ENCODE measurements at regions not wholly inside any gene's neighbourhood (a gene's known extent, or its start where the extent isn't known, plus 50 kb on each side); places are given as distances from the start of the nearest gene placed in this dataset.

DNA sequence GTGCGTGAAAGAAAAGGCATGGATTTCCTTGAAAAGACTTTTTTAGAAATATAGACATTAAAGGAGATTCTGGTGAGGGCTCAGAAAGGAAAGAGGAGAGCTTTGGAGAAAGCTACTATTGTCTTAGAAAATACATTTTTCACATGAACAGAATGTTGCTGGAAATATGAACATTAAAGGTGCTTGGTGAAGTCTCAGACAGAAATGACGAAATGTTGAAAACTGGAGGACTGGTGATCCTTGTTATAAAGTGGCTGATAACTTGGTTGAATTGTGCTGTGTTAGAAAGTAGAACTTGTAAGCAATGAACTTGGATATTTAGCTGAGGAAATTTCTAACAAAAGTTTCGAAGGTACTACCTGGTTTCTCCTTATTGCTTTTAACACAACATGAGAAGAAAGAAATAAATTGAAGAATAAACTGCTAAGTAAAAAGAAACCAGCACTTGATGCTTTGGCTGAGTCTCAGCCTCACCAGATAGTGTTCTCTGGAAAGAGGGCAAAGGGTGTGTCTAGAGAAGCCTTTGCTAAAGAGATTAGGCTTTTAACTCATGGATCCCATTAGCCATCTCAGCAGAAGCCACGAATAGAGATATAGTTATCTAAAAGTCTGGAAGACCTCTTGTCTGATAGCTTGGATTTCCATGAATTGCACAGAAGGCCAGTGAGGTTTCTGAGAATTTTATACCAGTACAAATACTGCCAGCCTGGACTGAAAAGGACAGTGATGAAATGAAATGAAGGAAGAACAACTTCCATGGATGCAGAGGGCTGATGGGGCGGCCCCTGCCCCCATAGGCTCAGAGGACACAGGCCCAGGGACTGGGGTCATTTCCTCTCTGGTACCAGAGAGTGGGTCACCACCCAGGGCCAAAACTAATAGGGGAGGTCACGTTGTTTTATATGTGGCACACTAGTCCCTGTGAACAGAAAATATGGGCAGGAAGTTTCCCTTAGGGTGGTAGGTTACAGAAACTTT, 91.5 kb downstream of the RPL22L1 start:
- TF ChIP-seq, protein P1, sequence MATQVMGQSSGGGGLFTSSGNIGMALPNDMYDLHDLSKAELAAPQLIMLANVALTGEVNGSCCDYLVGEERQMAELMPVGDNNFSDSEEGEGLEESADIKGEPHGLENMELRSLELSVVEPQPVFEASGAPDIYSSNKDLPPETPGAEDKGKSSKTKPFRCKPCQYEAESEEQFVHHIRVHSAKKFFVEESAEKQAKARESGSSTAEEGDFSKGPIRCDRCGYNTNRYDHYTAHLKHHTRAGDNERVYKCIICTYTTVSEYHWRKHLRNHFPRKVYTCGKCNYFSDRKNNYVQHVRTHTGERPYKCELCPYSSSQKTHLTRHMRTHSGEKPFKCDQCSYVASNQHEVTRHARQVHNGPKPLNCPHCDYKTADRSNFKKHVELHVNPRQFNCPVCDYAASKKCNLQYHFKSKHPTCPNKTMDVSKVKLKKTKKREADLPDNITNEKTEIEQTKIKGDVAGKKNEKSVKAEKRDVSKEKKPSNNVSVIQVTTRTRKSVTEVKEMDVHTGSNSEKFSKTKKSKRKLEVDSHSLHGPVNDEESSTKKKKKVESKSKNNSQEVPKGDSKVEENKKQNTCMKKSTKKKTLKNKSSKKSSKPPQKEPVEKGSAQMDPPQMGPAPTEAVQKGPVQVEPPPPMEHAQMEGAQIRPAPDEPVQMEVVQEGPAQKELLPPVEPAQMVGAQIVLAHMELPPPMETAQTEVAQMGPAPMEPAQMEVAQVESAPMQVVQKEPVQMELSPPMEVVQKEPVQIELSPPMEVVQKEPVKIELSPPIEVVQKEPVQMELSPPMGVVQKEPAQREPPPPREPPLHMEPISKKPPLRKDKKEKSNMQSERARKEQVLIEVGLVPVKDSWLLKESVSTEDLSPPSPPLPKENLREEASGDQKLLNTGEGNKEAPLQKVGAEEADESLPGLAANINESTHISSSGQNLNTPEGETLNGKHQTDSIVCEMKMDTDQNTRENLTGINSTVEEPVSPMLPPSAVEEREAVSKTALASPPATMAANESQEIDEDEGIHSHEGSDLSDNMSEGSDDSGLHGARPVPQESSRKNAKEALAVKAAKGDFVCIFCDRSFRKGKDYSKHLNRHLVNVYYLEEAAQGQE (IDR thresholded peaks at IDR 0.05; ENCODE audit: insufficient read depth in 1 of 2, low read depth in 2 of 2, low read length in 2 of 2) = no peak
- TF ChIP-seq SIN3A (IDR thresholded peaks at IDR 0.05; ENCODE audit: borderline replicate concordance, insufficient read depth, low read length) (no peak), TAF1 (IDR thresholded peaks at IDR 0.05; ENCODE audit: borderline replicate concordance, insufficient read depth, low read length) (no peak), POLR2AphosphoS5 (IDR thresholded peaks at IDR 0.05; ENCODE audit: low read depth, low read length) (no peak), FOXP2 (optimal IDR thresholded peaks at IDR 0.05; ENCODE audit: borderline replicate concordance, extremely low read depth, extremely low read length, insufficient read depth) (no peak)

- TF ChIP-seq SIN3A (IDR thresholded peaks at IDR 0.05; ENCODE audit: borderline replicate concordance, insufficient read depth, low read length) = no peak
- TF ChIP-seq, protein P1 (IDR thresholded peaks at IDR 0.05; ENCODE audit: insufficient read depth in 1 of 2, low read depth in 2 of 2, low read length in 2 of 2) = no peak
- no peak for TF ChIP-seq TAF1 (IDR thresholded peaks at IDR 0.05; ENCODE audit: borderline replicate concordance, insufficient read depth, low read length)
- TF ChIP-seq POLR2AphosphoS5 (IDR thresholded peaks at IDR 0.05; ENCODE audit: low read depth, low read length) = no peak
- TF ChIP-seq FOXP2 (optimal IDR thresholded peaks at IDR 0.05; ENCODE audit: borderline replicate concordance, extremely low read depth, extremely low read length, insufficient read depth) = no peak
Observed at GRCh38 chr3:170777564-170777926, 92.5 kb downstream of the RPL22L1 start.

GRCh38 chr3:170776887-170777563, 93.0 kb downstream of the RPL22L1 start:
- TF ChIP-seq SIN3A (IDR thresholded peaks at IDR 0.05; ENCODE audit: borderline replicate concordance, insufficient read depth, low read length) (no peak), FOXP2 (optimal IDR thresholded peaks at IDR 0.05; ENCODE audit: borderline replicate concordance, extremely low read depth, extremely low read length, insufficient read depth) (no peak), TAF1 (IDR thresholded peaks at IDR 0.05; ENCODE audit: borderline replicate concordance, insufficient read depth, low read length) (no peak), POLR2AphosphoS5 (IDR thresholded peaks at IDR 0.05; ENCODE audit: low read depth, low read length) (no peak)
- TF ChIP-seq, protein P1 (IDR thresholded peaks at IDR 0.05; ENCODE audit: insufficient read depth in 1 of 2, low read depth in 2 of 2, low read length in 2 of 2) = no peak

DNA sequence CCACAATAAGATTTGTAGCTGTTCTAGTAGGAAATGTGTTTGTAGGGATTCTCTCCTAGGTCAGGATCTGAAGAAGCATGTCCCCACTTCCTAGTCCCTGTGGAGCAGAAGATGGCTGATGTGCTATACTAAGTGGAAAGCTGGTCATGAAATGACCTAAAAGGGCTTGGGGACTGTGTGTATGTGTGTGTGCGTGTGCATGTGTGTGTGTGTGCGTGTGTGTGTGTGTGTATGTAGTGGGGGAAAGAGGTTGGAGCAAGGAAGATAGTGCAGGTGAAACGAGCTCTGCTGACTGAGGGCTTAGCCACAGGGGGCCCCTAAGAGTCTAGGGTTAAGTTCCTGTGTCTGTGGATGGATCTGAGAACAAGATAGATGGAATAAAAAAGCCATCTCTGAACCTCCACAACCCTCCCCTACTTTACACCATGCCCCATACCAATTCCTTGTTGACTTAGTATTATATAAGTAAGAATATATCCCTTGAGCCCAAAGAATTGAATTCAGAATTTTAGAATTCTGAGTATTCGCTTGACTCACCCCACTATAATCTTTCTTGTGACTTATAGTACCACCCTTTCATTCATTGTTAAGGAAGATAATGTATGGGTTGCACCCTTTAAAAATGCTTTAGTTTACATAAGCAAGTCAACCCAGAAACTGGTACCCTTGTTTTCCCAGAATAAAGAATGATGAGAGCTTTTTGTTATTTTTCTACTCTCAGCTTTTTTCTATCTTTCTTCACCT, 96.1 kb downstream of the RPL22L1 start:
- TF ChIP-seq POLR2AphosphoS5 (IDR thresholded peaks at IDR 0.05; ENCODE audit: low read depth, low read length) (no peak), SIN3A (IDR thresholded peaks at IDR 0.05; ENCODE audit: borderline replicate concordance, insufficient read depth, low read length) (no peak), FOXP2 (optimal IDR thresholded peaks at IDR 0.05; ENCODE audit: borderline replicate concordance, extremely low read depth, extremely low read length, insufficient read depth) (no peak), TAF1 (IDR thresholded peaks at IDR 0.05; ENCODE audit: borderline replicate concordance, insufficient read depth, low read length) (no peak)
- TF ChIP-seq, protein P1 (IDR thresholded peaks at IDR 0.05; ENCODE audit: insufficient read depth in 1 of 2, low read depth in 2 of 2, low read length in 2 of 2) = no peak

Data from PFSK-1 (cell line).